SK-N-SH (cell line): ENCODE measurements at regions not wholly inside any gene's neighbourhood (a gene's known extent, or its start where the extent isn't known, plus 50 kb on each side); places are given as distances from the start of the nearest gene placed in this dataset.
A peak's percentile ranks its signal among the peaks of the same experiment; 100 is the strongest.

Source experiments
- CTCF ChIA-PET: fragments of 300-600, 350-600 bp; formaldehyde crosslinking; extraction: SDS; loops from one replicate; lab custom pipeline; 2021; lab: Yijun Ruan, JAX
- POLR2A ChIA-PET: fragments of 350-600 bp; sonication (Branson Sonifier 250); formaldehyde crosslinking; extraction: SDS; loops from one replicate; lab custom pipeline; 2020; ENCODE audit warnings: antibody characterized with exemption, inconsistent platforms; lab: Yijun Ruan, JAX
- DNase-seq: peaks from one replicate; pipeline ENCODE4 v3.0.0; 2012
- H2AFZ ChIP-seq: fragments of 200-600 bp; sonication (generic); 2 replicates; pipeline ENCODE4 v1.8.1; 2016; ENCODE audit warnings: antibody characterized with exemption, mild to moderate bottlenecking, low read depth
- H3F3A ChIP-seq: fragments of 200-600 bp; sonication (generic); replicated peaks from 2 replicates; pipeline ENCODE3; 2016; ENCODE audit warnings: antibody characterized with exemption, mild to moderate bottlenecking; ENCODE audit not compliant: insufficient read depth
- H3K27ac ChIP-seq, 2 experiments: fragments of 200-500 bp in 1 of 2; fragments of 200-600 bp in 1 of 2; sonication (Bioruptor generic) in 1 of 2; sonication (generic), shearing (Covaris generic) in 1 of 2; 2 replicates each; pipeline versions ENCODE4 v1.5.1 to v1.6.1; 2014 to 2016; ENCODE audit warnings: low read depth in 2 of 2, inconsistent platforms in 1 of 2, low read length in 1 of 2, mild to moderate bottlenecking in 1 of 2, mixed read lengths in 1 of 2
- H3K27me3 ChIP-seq: fragments of 200-600 bp; sonication (generic), shearing (Covaris generic); 2 replicates; pipeline ENCODE4 v1.6.1; 2016; ENCODE audit warnings: mixed run types; ENCODE audit not compliant: insufficient read depth
- H3K36me3 ChIP-seq, 2 experiments: fragments of 200-500 bp in 1 of 2; fragments of 200-600 bp in 1 of 2; sonication (Bioruptor generic) in 1 of 2; sonication (generic) in 1 of 2; replicated peaks in 1 of 2; 2 replicates each; pipeline versions ENCODE3 to v1.5.1; 2014 to 2016; ENCODE audit warnings: low read length in 1 of 2, mild to moderate bottlenecking in 1 of 2; ENCODE audit not compliant: insufficient read depth in 2 of 2, control insufficient read depth in 1 of 2
- H3K4me1 ChIP-seq, 2 experiments: fragments of 200-500 bp in 1 of 2; fragments of 200-600 bp in 1 of 2; sonication (Bioruptor generic) in 1 of 2; sonication (generic), shearing (Covaris generic) in 1 of 2; 2 replicates each; pipeline versions ENCODE4 v1.5.1 to v1.6.1; 2014 to 2016; ENCODE audit warnings: low read depth in 1 of 2, low read length in 1 of 2, mixed run types in 1 of 2; ENCODE audit not compliant: insufficient read depth in 2 of 2, control insufficient read depth in 1 of 2
- H3K4me2 ChIP-seq: fragments of 200-600 bp; sonication (generic), shearing (Covaris generic); 2 replicates; pipeline ENCODE4 v1.6.1; 2017; ENCODE audit warnings: mixed run types
- H3K4me3 ChIP-seq, 2 experiments: fragments of 200-500 bp in 1 of 2; fragments of 200-600 bp in 1 of 2; sonication (Bioruptor generic) in 1 of 2; sonication (generic), shearing (Covaris generic) in 1 of 2; 2 replicates each; pipeline versions ENCODE4 v1.5.1 to v1.8.1; 2014 to 2016; ENCODE audit warnings: low read depth in 2 of 2, inconsistent platforms in 1 of 2, low read length in 1 of 2, mild to moderate bottlenecking in 1 of 2, mixed read lengths in 1 of 2, moderate library complexity in 1 of 2
- H3K79me2 ChIP-seq: fragments of 200-600 bp; sonication (generic); 2 replicates; pipeline ENCODE4 v1.8.1; 2017; ENCODE audit warnings: mild to moderate bottlenecking; ENCODE audit not compliant: insufficient read depth
- H3K9ac ChIP-seq: fragments of 200-600 bp; sonication (generic); 2 replicates; pipeline ENCODE4 v1.6.1; 2017; ENCODE audit warnings: mixed run types
- H3K9me2 ChIP-seq: fragments of 200-600 bp; sonication (generic); 2 replicates; pipeline ENCODE4 v1.6.1; 2017; ENCODE audit warnings: mixed run types
- H3K9me3 ChIP-seq: fragments of 200-600 bp; sonication (generic); 2 replicates; pipeline ENCODE4 v1.6.1; 2017; ENCODE audit warnings: mixed run types, mild to moderate bottlenecking, moderate library complexity
- H4K20me1 ChIP-seq: fragments of 200-600 bp; sonication (generic); 2 replicates; pipeline ENCODE4 v1.6.1; 2017; ENCODE audit warnings: mild to moderate bottlenecking, mixed run types; ENCODE audit not compliant: insufficient read depth
- CHD2 ChIP-seq: fragments of 150-350 bp; IDR thresholded peaks from 2 replicates; pipeline ENCODE4 v1.6.1; 2018; ENCODE audit warnings: low read length; ENCODE audit not compliant: partially characterized antibody
- ELF1 ChIP-seq: IDR thresholded peaks from 2 replicates; pipeline ENCODE4 v1.4.0; 2012
- EZH2phosphoT487 ChIP-seq: fragments of 200-600 bp; sonication (generic); IDR thresholded peaks from 2 replicates; pipeline ENCODE4 v1.6.1; 2017; ENCODE audit warnings: low read depth, mixed run types, mild to moderate bottlenecking, antibody characterized with exemption, moderate library complexity, borderline replicate concordance
- FOSL2 ChIP-seq: IDR thresholded peaks from 2 replicates; pipeline ENCODE4 v1.4.0; 2012; ENCODE audit warnings: low read depth, mild to moderate bottlenecking, moderate library complexity, borderline replicate concordance
- FOXJ3 ChIP-seq: sonication (generic); formaldehyde crosslinking; IDR thresholded peaks from 2 replicates; pipeline ENCODE4 v1.5.1; 2020; ENCODE audit warnings: mild to moderate bottlenecking, missing genetic modification reagents
- FOXM1 ChIP-seq: IDR thresholded peaks from 2 replicates; pipeline ENCODE4 v1.4.0; 2012; ENCODE audit warnings: low read depth, mild to moderate bottlenecking
- GABPA ChIP-seq: IDR thresholded peaks from 2 replicates; pipeline ENCODE4 v1.4.0; 2012; ENCODE audit warnings: low read depth, mild to moderate bottlenecking
- GATA2 ChIP-seq: sonication (generic); formaldehyde crosslinking; IDR thresholded peaks from 2 replicates; pipeline ENCODE4 v1.5.0; 2020; ENCODE audit warnings: mild to moderate bottlenecking, missing genetic modification reagents
- JUND ChIP-seq: IDR thresholded peaks from 2 replicates; pipeline ENCODE4 v1.4.0; 2012
- MXI1 ChIP-seq: IDR thresholded peaks from 2 replicates; pipeline ENCODE4 v1.6.1; 2012; ENCODE audit warnings: mild to moderate bottlenecking, low read depth, low read length, improper control_type of control experiment
- NFIC ChIP-seq: IDR thresholded peaks from 2 replicates; pipeline ENCODE4 v1.4.0; 2012; ENCODE audit warnings: borderline replicate concordance
- PBX3 ChIP-seq: IDR thresholded peaks from 2 replicates; pipeline ENCODE4; 2012
- RAD21 ChIP-seq: IDR thresholded peaks from 2 replicates; pipeline ENCODE4 v1.6.1; 2012; ENCODE audit warnings: mild to moderate bottlenecking, low read length
- RFX5 ChIP-seq: IDR thresholded peaks from 2 replicates; pipeline ENCODE4 v1.6.1; 2012; ENCODE audit warnings: mild to moderate bottlenecking, improper control_type of control experiment, low read length
- SMC3 ChIP-seq: IDR thresholded peaks from 2 replicates; pipeline ENCODE4 v1.6.1; 2012; ENCODE audit warnings: low read depth, low read length, improper control_type of control experiment
- TAF1 ChIP-seq: IDR thresholded peaks from 2 replicates; pipeline ENCODE4 v1.6.1; 2012; ENCODE audit warnings: low read depth, mild to moderate bottlenecking, low read length, moderate library complexity, borderline replicate concordance
- USF2 ChIP-seq: fragments of 150-350 bp; IDR thresholded peaks from 2 replicates; pipeline ENCODE4 v1.6.1; 2017; ENCODE audit warnings: antibody characterized with exemption, low read length, low read depth, borderline replicate concordance
- YY1 ChIP-seq: IDR thresholded peaks from 2 replicates; pipeline ENCODE4 v1.4.0; 2012; ENCODE audit warnings: low read depth, mild to moderate bottlenecking
- ZBTB33 ChIP-seq: IDR thresholded peaks from 2 replicates; pipeline ENCODE4 v1.4.0; 2012; ENCODE audit warnings: low read depth, borderline replicate concordance
- WGBS: methylation state at CpG from one replicate; pipeline ENCODE4 v1.1.6; 2017; ENCODE audit warnings: low lambda C conversion rate; 5-methylcytosine and 5-hydroxymethylcytosine counted together

GRCh38 chr18:27887287-27887686, 289.6 kb downstream of the CDH2 start:
- Histone ChIP-seq H3K9me3 (no peaks in the 10 kb centered on the region), H3K79me2 (no peaks in the 10 kb centered on the region), H3K9me2 (no peaks in the 10 kb centered on the region), H3K27me3 (no peaks in the 10 kb centered on the region), H3K27ac (peak overlapping the region in 1 of 2 experiments; percentile 76; a peak in 2 of 4 replicates), H3F3A (peaks cover 12% of the 10 kb centered on the region), H3K4me3 (no peak overlapping the region), H4K20me1 (no peaks in the 10 kb centered on the region), H2AFZ (peak overlapping the region; percentile 43; the same call in 1 of the 2 replicates), H3K36me3 (no peaks in the 10 kb centered on the region), H3K4me2 (no peak overlapping the region), H3K4me1 (peaks cover 0 to 5% of the 10 kb centered on the region in 2 experiments; a peak in 1 of 4 replicates), H3K9ac (no peak overlapping the region)
- WGBS = 100% methylated on average over 1 of the region's 1 CpG
- no peak for DNase-seq
- POLR2A ChIA-PET = no interaction called here
- no peak for TF ChIP-seq YY1
- TF ChIP-seq GABPA = no peak
- no peak for TF ChIP-seq RFX5
- TF ChIP-seq SMC3 = no peak
- TF ChIP-seq NFIC = no peak
- TF ChIP-seq FOXJ3 (CRISPR knock-in tag) = no peak
- no peak for TF ChIP-seq USF2
- TF ChIP-seq JUND = no peak
- no peak for TF ChIP-seq CHD2
- no peak for TF ChIP-seq FOSL2
- TF ChIP-seq FOXM1 = no peak
- TF ChIP-seq TAF1 = no peak
- no peak for TF ChIP-seq ZBTB33
- no peak for TF ChIP-seq RAD21
- TF ChIP-seq EZH2phosphoT487 = no peak
- TF ChIP-seq MXI1 = no peak
- TF ChIP-seq ELF1 = no peak
- no peak for TF ChIP-seq GATA2 (CRISPR knock-in tag)
- TF ChIP-seq PBX3 = no peak
- CTCF ChIA-PET = no interaction called here
